GM12874 (cell line): ENCODE measurements at regions not wholly inside any gene's neighbourhood (a gene's known extent, or its start where the extent isn't known, plus 50 kb on each side); places are given as distances from the start of the nearest gene placed in this dataset.

Source experiments
- TF ChIP-seq, protein P1 (sequence below): IDR thresholded peaks from 2 replicates; pipeline ENCODE4 v1.5.1; 2011; ENCODE audit warnings: low read depth, mild to moderate bottlenecking, control low read depth, low read length, moderate library complexity; ENCODE audit not compliant: insufficient read depth

DNA sequence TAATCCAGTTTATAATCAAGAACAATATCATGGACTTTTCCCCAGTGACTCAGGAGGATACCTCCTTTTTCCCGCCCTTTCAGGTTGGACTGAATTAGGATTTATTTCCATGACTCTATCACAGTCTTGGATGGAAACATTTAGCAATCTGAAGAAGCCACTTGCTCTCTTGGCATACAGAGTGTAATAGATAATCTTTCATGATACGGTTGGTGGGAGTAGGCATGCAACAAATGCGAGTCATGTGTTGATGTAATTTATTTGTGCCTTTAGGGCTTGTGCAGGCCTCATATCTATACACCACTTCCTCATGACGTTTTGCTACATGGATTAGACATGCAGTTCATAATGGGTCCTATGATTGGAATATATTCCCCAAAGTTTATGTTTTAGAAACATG lies 54.2 kb upstream of the MCTP2 start:
- TF ChIP-seq, protein P1, sequence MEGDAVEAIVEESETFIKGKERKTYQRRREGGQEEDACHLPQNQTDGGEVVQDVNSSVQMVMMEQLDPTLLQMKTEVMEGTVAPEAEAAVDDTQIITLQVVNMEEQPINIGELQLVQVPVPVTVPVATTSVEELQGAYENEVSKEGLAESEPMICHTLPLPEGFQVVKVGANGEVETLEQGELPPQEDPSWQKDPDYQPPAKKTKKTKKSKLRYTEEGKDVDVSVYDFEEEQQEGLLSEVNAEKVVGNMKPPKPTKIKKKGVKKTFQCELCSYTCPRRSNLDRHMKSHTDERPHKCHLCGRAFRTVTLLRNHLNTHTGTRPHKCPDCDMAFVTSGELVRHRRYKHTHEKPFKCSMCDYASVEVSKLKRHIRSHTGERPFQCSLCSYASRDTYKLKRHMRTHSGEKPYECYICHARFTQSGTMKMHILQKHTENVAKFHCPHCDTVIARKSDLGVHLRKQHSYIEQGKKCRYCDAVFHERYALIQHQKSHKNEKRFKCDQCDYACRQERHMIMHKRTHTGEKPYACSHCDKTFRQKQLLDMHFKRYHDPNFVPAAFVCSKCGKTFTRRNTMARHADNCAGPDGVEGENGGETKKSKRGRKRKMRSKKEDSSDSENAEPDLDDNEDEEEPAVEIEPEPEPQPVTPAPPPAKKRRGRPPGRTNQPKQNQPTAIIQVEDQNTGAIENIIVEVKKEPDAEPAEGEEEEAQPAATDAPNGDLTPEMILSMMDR: no peak

GRCh38 chr15:94175420-94175819 lies 55.9 kb upstream of the MCTP2 start:
- TF ChIP-seq, protein P1: no peak

GRCh38 chr15:94174399-94174802 lies 57.0 kb upstream of the MCTP2 start:
- TF ChIP-seq, protein P1: no peak

GRCh38 chr15:94168250-94168649 lies 63.1 kb upstream of the MCTP2 start:
- TF ChIP-seq, protein P1: peak; percentile 54

DNA sequence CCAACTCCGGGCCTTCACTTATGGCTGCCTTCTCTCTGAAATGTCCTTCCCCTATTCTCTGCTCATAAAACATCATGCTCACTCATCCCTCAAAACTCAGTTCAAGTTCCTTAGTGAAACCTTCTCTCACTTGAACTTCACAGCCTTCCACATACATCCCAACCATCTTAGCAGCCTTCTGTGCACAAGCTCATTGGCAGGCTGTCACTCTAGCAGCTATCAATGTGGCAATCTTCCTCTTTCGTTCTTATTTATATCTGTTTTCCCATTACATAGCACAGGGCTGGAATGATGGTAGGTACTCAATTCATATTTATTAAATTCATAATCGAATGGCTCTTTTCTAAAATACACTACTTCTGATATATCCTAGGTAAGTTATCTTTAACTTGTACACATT lies 66.4 kb upstream of the MCTP2 start:
- TF ChIP-seq, protein P1: no peak

GRCh38 chr15:94164202-94164807 lies 67.1 kb upstream of the MCTP2 start:
- TF ChIP-seq, protein P1: peak; percentile 67

- TF ChIP-seq, protein P1: no peak
Measured at GRCh38 chr15:94162939-94163338, 68.4 kb upstream of the MCTP2 start.
